ENCODE measurements at regions not wholly inside any gene's neighbourhood (a gene's known extent, or its start where the extent isn't known, plus 50 kb on each side); places are given as distances from the start of the nearest gene placed in this dataset.
"Not testable (repeated sequence)": the region's sequence is repeated elsewhere in the genome, so short reads cannot be mapped to it uniquely, and the experiment has no call there.

DNA sequence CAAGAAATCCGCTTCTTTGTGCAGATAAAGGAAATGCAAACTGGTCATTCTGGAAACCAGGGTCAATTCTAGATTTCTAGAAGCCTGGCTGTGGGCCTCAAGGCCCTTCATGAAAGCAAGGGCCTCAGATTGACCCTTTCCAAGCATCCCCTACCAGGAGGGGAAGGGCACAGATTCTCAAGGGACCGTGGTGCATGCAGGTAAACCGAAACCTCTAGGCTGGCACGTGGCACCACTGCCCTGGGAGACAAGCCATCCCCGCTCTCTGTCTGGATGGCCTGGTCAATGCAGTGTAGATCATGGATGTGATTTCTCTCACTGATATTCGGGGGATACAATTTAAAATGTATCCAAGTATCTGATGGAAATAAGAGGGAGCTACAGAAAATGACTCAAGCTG, 69.4 kb downstream of the TOMM20 start:
- DNase-seq (ENCODE audit: low spot score) = no peak

DNA sequence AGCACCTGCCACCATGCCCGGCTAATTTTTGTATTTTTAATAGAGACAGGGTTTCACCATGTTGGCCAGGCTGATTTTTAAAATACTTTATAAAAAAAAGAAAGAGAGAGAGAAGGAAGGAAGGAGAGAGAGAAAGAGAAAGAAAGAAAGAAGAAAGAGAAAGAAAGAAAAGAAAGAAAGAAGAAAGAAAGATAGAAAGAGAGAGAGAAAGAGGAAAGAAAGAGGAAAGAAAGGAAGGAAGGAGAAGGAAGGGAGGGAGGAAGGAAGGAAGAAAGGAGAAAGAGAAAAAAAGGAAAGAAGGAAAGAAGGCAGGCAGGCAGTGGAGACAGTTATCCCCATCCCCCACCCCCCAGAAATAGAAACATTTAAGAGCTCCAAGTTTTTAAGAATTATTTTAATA, 69.9 kb downstream of the TOMM20 start:
- DNase-seq (ENCODE audit: low spot score) = no peak

DNA sequence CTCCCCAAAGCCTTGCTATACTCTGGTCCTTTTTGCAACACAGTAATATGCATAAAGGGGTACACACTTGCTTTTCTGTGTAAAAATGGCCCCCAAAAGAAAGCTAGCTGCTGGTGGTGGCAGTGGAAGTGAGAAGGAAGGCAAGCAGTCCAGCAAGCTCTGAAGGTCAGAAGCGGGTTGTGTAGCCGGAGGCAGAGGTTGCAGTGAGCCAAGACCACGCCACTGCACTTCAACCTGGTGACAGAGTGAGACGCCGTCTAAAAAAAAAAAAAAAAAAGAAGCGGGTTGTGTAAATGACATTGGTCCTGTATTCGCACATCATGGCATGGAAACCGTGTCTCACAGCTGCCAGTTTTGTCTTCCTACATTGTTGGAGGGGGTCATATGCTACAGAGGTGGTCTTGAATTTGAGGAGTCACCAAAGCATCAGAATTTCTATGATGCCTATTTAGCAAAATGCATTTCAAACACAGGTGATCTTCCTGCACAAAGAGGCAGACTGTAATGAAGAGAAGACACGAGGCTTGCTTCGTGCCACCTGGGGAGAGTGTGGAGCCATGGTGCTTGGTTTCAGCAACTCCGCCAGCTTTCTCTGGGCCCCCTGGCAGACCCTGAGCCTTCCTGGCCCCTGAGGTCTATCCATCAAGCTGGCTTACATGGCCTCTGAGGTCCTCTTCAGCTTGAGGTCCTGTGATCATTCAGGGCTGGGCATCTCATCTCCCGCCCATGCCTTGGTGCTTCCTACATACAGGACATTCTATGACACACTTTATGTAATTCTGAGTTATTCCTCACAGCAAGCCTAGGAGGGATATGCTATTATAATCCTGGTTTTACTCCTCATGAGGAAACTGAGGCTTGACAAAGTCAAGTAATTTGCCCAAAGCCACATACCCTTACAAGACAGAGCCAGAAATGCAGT, 71.0 kb downstream of the TOMM20 start:
- no peak for DNase-seq (ENCODE audit: low spot score)

DNA sequence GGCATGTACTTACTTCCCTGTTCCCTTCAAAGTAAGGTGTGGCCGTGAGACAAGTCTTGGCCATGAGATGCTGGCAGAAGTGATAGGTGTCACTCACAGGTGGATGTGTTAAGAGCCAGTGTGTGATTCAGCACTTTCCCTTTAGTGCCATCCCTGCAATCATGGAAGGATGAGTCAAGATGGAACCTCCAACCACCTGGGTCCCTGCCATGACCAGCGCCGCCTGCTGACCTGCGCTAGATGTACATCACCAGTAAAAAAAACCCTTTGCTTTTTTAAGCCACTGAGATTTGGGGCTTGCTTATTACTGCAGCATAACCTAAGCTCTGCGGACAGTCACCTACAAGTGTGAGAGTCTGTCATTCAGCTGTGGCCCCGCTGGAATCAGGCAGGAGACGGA, 71.7 kb downstream of the TOMM20 start:
- no peak for DNase-seq (ENCODE audit: low spot score)

DNA sequence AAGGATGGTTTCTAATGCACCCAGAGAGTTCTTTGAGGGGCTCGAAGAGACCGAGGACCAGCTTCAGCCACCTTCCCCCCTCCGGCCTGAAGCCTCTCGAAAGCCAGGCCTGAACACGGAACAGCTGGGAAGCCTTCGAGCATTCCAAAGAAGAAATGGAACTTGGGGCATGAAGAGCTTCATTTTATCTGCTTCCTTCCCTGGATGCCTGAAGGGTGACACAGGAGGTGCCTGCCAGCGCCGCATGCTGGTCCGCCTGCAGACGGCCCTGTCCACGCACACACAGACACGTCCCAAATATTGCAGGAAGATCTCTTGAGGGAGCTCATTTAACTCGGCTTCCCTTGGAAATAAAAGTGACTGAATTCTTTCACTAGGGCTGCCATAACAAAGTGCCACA, 73.7 kb downstream of the TOMM20 start:
- DNase-seq (ENCODE audit: low spot score) = no peak

DNA sequence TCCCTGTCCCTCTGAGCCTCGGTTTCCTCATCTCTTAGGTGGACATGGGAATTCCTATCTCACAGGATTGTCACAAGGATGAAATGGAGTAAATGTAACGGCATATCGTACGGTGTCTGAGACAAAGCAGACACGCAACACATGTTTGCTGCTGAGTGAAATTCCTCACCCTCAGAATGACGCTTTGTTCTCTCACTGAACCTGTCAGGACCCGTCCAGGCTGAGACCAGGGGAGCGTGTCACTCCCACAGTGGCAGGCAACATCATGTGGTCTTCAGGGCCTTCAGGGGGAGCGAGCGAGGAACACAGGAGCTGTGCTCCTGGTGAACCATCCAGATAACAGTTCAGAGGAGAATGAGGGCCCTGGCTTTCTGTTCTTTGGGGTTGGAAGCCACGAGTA, 74.2 kb downstream of the TOMM20 start:
- no peak for DNase-seq (ENCODE audit: low spot score)

DNA sequence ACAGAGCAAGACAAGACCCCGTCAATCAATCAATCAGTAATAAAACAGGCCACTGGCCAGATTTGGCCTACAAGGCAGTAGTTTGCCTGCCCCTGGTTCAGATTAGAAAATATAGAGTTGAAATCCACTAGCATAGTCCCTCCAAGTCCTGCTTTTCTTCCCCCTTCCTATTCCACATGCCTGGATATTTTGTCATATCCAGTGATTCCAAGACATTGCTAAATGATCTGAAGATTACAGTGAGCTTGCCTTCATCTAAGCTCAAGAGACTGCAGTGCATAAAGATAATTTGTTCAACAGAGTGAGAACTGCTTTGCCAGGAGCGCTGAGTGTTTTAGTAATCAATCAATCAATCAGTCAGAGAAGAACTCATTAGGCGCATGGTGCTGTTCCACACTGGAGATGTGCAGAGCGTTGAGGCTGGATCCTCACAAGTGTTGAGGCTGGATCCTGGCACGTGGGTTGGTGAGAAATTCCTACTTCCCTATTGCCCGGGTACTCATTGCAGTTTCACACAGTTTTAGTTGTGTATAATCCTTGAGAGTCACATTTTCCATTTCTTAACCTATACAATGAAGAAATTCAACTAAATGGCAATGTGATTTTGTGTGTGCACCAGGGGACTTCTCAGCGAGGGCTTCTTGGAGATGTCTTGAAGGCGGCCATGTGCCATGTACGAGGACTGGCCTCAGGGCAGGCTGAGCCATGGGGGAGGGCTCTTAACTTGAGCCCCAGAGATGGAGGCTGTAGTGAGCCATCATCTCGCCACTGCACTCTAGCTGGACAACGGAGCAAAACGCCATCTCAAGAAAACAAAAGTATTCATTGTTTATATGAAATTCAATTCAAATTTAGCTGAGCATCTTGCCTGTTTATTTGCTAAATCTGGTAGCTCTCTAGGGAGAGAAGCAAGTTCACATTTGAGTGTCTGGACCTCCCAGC, 76.3 kb downstream of the TOMM20 start:
- no peak for DNase-seq (ENCODE audit: low spot score)

DNA sequence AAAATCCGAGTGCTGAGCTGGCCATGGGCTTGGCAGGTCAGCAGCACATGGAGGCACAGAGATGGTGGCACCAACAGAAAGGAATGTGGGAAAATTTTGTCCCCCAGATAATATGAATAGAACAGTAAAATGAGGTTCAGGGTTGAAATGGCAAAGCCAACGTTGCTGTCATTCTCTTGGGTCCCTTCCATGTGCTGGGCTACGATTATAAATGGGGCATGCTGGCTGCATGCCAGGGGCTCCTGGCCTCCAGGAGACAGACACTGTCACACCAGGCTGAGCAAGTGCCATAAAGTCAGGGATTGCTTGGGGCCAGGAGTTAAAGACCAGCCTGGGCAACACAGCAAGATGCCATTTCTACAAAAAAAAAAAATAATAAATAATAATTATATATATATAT, 77.1 kb downstream of the TOMM20 start:
- DNase-seq (ENCODE audit: low spot score) = no peak

DNA sequence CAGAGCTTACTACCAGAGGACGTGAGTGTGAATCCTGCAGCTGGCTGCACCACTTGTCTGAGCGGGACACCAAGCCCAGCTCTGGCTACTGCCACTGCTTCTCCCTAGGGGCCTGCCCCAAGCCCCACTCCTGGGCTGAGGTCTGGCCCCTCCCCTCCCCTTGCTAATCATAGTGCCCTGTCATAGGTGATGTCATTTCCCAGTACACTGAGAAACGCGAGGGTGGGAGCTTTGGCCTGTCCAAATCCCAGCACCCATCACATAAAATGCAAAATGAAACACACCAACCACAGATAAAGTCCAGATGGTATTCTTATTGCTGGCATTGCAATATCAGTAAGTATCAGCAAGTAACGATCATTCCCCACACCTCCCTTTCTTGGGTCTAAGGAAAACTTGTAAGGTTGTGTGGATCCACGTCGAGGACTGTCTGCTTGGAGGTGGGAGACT, 77.7 kb downstream of the TOMM20 start:
- DNase-seq (ENCODE audit: low spot score) = no peak

DNA sequence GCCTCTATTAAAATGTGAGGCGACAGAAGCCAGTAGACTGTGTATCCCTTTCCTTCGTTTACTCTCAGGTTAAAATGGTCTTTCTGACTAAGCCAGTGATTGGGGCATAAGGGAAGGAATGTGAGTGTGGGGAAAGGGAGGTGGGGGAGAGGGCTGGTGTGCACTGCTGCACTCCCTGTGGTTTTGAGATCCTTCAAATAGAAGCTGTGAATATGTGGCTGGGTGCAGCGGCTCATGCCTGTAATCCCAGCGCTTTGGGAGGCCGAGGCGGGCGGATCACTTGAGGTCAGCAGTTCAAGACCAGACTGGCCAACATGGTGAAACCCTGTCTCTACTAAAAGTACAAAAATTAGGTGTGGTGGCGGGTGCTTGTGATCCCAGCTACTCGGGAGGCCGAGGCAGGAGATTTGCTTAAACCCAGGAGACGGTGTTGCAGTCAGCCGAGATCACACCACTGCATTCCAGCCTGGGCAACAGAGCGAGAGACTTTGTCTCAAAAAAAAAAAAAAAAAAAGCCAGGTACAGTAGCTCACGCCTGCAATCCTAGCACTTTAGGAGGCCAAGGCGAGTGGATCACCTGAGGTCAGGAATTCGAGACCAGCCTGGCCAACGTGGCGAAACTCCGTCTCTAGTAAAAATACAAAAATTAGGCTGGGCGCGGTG, 78.8 kb downstream of the TOMM20 start:
- DNase-seq (ENCODE audit: low spot score) = not testable (repeated sequence)

DNA sequence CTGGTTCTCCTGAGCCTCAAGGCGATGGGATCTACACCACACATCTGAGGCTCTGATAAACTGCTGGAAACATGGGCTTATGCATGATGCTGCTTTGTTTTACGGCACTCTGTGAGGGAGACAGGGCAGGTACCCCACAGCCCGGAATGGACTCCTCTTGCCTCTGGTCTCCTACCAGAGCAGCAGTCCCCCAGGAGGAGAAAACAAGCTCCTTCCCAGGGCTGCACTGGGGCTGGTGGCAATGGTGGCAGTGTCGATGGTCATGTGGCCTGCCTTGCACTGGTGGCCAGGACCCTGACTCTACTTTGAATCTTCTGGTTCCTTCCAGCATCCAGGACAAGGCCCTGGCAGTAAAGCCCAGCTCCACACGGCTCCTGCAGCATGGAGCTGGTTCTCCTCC, 79.4 kb downstream of the TOMM20 start:
- no peak for DNase-seq (ENCODE audit: low spot score)

DNA sequence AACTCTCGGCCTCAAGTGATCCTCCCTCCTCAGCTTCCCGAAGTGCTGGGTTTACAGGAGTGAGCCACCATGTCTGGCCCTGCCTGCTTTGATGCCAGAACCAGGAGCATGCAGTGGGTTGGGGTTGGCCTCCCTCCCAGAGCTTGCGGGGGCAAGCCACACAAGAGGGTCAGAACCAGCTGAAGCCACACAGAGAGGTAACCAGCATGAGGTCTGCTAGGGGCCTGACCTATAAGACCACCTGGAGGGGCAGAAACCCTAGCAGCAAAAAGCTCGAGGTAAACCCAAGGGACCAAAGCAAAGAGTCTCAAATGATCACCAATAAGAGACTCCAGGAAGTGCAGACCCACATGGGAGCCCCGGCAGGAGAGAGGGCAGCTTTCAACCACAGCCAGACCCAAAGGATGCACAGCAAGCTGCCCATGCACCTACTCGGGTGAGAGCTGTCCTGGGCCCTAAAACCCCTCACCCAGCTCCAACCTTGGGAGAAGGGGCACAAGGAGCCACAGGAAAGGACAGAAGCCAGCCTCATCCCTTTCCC, 81.2 kb downstream of the TOMM20 start:
- no peak for DNase-seq (ENCODE audit: low spot score)

DNA sequence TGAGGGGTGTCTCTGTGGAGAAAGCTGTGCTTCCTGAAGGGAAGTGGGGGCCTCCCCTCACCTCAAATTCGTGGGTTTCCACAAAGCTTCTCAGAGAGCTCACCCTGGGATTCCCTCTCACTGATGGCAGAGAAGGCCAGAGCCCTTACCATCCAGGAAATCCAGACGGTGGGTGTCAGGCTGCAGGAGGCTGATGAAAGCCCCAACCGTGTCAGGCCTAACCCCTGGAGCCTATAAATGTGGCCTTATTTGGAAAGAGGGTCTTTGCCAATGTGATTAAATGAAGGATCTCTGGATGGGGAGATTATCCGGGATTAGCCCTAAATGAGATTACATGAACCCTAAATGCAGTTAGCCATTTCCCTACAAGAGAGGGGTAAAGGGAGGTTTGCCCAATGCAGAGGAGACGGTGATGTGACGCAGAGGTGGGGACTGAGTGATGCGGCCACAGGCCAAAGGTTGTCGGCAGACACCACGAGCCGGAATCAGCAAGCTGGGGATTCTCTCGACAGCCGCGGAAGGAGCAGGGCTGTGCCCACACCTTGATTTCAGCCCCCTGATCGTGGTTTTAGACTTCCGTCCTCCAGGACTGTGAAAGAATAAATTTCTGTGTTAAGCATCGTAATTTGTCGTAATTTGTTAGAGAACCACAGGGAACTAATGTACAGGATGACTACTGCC, 82.6 kb downstream of the TOMM20 start:
- DNase-seq (ENCODE audit: low spot score) = no peak

DNA sequence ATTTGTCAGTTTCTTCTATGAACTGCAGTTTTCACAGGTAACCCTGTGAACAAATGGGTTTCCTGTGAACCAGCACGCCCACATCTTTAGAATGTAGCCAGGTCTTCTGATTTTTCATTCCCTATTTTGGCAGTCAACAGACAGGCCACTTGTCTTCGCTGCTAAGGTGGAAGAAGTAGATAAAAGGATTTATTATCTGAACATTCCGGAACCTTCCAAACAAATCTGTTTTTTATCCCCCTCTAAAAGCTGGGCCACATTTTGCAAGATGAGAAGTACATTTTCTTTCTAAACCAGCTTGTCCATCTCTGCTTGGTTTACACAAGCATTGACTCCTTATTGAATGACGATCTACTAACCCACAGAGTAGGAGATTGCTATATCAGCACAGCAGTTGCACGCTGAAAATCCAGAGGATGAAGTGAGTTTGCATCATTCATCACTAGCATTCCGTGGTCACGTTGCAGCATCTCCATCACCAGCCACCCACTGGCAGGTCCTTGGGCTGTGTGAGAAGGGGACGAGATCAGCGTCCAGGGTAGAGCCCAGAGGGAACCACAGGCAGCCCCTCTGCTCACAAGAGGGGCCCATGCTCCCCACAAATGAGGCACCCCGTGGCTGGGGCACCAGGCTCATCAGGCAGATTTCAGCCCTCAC, 83.5 kb downstream of the TOMM20 start:
- DNase-seq (ENCODE audit: low spot score) = no peak

DNA sequence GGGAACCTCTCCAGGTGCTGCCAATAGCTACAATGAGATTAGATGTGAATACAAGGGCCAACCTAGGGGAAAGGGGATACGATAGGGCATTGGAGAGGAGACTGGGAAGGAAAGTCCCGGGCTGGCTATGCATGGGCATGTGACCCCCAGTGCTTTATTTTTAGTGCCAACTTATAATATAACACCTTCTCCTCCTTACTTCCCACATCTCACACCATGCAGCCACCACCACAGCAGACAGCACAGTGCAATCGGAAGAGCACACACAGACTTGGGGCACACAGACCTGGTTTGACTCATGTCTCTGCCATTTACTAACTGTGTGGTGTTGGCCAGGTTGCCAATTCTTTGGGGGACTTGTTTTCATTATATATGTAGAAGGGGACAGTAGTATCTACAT, 85.4 kb downstream of the TOMM20 start:
- DNase-seq (ENCODE audit: low spot score) = no peak

DNA sequence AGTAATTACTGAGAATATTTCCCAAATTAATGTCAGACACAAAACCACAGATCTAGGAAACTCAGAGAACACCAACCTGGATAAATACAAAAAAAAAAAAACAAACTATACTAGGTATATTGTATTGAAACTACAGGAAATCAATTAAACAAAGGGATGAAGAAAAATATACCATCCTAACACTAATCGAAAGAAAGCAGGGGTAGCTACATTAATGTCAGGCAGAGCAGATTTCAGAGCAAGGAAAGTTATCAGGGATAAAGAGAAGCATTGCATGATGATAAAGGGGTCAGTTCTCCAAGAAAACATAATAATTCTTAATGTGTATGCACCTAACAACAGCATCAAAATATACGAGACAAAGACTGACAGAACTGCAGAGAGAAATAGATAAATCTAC, 89.9 kb downstream of the TOMM20 start:
- DNase-seq (ENCODE audit: low spot score) = no peak

DNA sequence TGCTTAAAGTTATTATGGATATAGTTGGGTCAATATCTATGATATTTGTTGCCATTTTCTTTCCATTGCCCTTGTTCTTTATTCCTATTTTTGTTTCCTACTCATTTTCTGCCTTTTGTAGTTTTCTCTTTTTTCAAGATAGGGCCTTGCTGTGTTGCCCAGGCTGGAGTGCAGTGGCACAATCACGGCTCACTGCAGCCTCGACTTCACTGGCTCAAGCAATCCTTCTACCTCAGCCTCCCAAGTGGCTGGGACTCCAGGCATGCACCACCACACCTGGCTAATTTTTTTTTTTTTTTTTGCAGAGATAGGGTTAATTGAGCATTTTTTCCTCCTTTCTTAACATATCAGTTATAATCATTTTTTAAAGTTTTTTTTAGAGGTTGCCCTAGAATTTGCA, 92.7 kb downstream of the TOMM20 start:
- no peak for DNase-seq (ENCODE audit: low spot score)

DNA sequence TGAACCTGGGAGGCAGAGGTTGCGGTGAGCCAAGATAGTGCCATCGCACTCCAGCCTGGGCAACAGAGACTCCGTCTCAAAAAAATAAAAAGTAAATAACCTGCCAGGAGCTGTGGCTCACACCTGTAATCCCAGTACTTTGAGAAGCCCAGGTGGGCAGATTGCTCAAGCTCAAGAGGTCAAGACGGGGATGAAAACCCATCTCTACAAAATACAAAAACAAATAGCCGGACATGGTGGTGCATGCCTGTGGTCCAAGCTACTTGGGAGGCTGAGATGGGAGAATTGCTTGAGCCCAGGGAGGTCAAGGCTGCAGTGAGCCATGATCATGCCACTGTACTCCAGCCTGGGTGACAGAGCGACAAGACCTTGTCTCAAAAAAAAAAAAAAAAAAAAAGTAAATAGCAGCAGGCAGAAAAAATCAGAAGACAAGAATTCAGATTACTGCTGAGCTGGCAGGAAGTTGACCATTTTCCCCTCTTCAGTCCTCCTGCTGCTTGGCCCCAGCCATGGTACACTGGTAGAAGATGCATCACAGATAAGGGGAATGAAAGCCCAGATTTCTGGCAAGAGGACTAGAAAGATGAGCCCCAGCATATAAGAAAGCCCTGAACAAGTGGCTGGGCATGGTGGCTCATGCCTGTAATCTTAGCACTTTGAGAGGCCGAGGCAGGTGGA, 97.6 kb downstream of the TOMM20 start:
- no peak for DNase-seq (ENCODE audit: low spot score)

DNA sequence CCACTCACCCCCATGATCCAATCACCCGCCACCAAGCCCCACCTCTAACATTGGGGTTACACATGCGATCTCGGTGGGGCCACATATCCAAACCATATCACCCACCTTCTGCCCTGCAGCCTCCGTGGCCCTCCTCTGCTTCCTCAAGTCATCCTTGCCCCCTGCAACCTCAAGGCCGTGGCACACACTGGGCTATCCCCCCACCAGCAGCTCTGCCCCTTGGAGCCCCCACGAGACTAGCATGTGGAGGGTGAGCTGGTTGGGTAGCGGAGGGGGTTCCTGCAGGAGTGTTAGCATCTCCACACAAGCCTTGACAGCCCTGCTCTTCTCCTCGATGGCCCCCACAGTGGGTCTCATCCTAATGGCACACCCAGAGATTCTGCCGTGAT, 100.8 kb downstream of the TOMM20 start:
- DNase-seq (ENCODE audit: low spot score) = no peak

DNA sequence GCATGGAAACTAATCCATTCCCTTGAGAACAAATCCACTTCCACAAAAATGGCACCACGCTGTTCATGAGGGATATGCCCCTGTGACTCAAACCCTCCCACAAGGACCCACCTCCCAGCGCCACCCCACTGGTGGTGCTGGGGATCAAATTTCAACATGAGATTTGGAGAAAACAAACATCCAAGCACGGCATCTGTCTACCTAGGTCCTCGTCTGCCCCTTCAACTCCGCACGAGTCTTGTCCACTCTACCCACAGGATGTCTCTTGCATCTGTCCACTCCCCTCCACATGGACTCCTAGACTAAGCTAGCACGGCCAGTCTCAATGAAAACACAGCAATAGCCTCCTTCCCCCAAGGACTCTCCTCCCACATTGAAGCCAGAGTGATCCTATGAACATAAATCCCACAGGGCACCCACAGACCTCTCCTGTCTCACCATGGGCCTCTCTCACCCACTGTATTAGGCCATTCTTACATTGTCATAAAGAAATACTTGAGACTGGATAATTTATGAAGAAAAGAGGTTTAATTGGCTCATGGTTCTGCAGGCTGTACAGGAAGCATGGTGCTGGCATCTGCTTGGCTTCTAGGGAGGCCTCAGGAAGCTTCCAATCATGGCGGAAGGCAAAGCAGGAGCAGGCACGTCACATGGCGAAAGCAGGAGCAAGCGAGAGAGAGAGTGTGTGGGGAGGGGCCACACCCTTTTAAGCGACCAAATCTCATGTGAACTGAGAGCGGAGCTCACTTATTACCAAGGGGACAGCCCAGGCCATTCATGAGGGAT, 101.4 kb downstream of the TOMM20 start:
- DNase-seq (ENCODE audit: low spot score) = no peak

Data from kidney capillary endothelial cell (primary cell).